Stimulated activated CD4-positive, alpha-beta T cell treated with anti-CD3 and anti-CD28 coated beads, Interleukin-1b, Interleukin-23, amount 100 ng/mL, for 4 hours (primary cell): ENCODE measurements at regions not wholly inside any gene's neighbourhood (a gene's known extent, or its start where the extent isn't known, plus 50 kb on each side); places are given as distances from the start of the nearest gene placed in this dataset.
"Not testable (repeated sequence)": the region's sequence is repeated elsewhere in the genome, so short reads cannot be mapped to it uniquely, and the experiment has no call there.

Experiments
- DNase-seq, 2 donors: peaks; one replicate each; pipeline ENCODE4 v3.0.0-alpha.2; 2020; ENCODE audit warnings: low read depth in 2 of 2

- no peak for DNase-seq
Measured at GRCh38 chr11:95650276-95650675, 139.3 kb downstream of the FAM76B start.

- no peak for DNase-seq
Measured at GRCh38 chr11:95647871-95648270, 141.7 kb downstream of the FAM76B start.

- DNase-seq: no peak
Measured at GRCh38 chr11:95647355-95647754, 142.2 kb downstream of the FAM76B start.

GRCh38 chr11:95641495-95641894, 148.1 kb downstream of the FAM76B start:
- DNase-seq: peak; percentile 1 to 8

- no peak for DNase-seq
Measured at GRCh38 chr11:95638501-95638900, 151.1 kb downstream of the FAM76B start.

GRCh38 chr11:95625164-95625900, 164.2 kb downstream of the FAM76B start:
- no peak for DNase-seq

GRCh38 chr11:95616256-95616804, 173.3 kb downstream of the FAM76B start:
- DNase-seq: no peak

GRCh38 chr11:95611827-95612226, 177.8 kb downstream of the FAM76B start:
- no peak for DNase-seq

- not testable (repeated sequence) for DNase-seq
Measured at GRCh38 chr11:95610185-95610584, 179.4 kb downstream of the FAM76B start.

GRCh38 chr11:95608093-95608492, 181.5 kb downstream of the FAM76B start:
- no peak for DNase-seq

- DNase-seq: no peak
Measured at GRCh38 chr11:95606824-95607223, 182.8 kb downstream of the FAM76B start.

- no peak for DNase-seq
Measured at GRCh38 chr11:95605271-95605940, 184.2 kb downstream of the FAM76B start.

GRCh38 chr11:95599959-95600586, 189.5 kb downstream of the FAM76B start:
- peak in 1 of 2 donors; percentile 31 for DNase-seq

- no peak for DNase-seq
Measured at GRCh38 chr11:95595973-95596489, 193.6 kb downstream of the FAM76B start.

GRCh38 chr11:95595541-95595940, 194.0 kb downstream of the FAM76B start:
- no peak for DNase-seq

- no peak for DNase-seq
Measured at GRCh38 chr11:95593111-95593510, 196.5 kb downstream of the FAM76B start.

GRCh38 chr11:95592471-95592870, 197.1 kb downstream of the FAM76B start:
- no peak for DNase-seq

GRCh38 chr11:95589893-95590612, 199.5 kb downstream of the FAM76B start:
- DNase-seq: no peak

GRCh38 chr11:95588821-95589220, 200.8 kb downstream of the FAM76B start:
- DNase-seq: no peak

- DNase-seq: no peak
Measured at GRCh38 chr11:95586661-95587060, 202.9 kb downstream of the FAM76B start.

- no peak for DNase-seq
Measured at GRCh38 chr11:95586155-95586554, 203.4 kb downstream of the FAM76B start.

GRCh38 chr11:95585752-95586077, 203.9 kb downstream of the FAM76B start:
- no peak for DNase-seq
